Heart left ventricle (tissue), 16 donors: ENCODE measurements at regions not wholly inside any gene's neighbourhood (a gene's known extent, or its start where the extent isn't known, plus 50 kb on each side); places are given as distances from the start of the nearest gene placed in this dataset.

ENCODE experiments used
- ATAC-seq, 4 donors: fragments of 200-7000 bp; cut with Tn5 transposase; one replicate each; pipeline ENCODE4 v1.9.1; 2020 to 2022; ENCODE audit warnings: moderate library complexity in 4 of 4, mild to moderate bottlenecking in 3 of 4, moderate number of reproducible peaks in 1 of 4
- DNase-seq, 5 donors: peaks; one replicate each; pipeline ENCODE4 v3.0.0-alpha.2; 2020
- H3K27ac ChIP-seq, 12 donors: fragments of 200-600 bp; sonication (generic) in 4 of 12; one replicate each; pipeline versions ENCODE4 v1.5.0 to v1.8.0; 2016 to 2022; ENCODE audit warnings: mild to moderate bottlenecking in 2 of 12
- H3K27me3 ChIP-seq, 9 donors: fragments of 200-600 bp; sonication (generic) in 2 of 9; one replicate each; pipeline versions ENCODE4 v1.5.1 to v1.8.0; 2016 to 2022; ENCODE audit warnings: mild to moderate bottlenecking in 3 of 9
- H3K36me3 ChIP-seq, 9 donors: fragments of 200-600 bp; sonication (generic) in 2 of 9; one replicate each; pipeline versions ENCODE4 v1.5.0 to v1.8.0; 2018 to 2022; ENCODE audit warnings: mild to moderate bottlenecking in 2 of 9
- H3K4me1 ChIP-seq, 12 donors: fragments of 200-600 bp; sonication (generic) in 4 of 12; one replicate each; pipeline versions ENCODE4 v1.5.0 to v1.8.0; 2016 to 2022; ENCODE audit warnings: mild to moderate bottlenecking in 3 of 12
- H3K4me3 ChIP-seq, 12 donors: fragments of 200-600 bp; sonication (generic) in 4 of 12; one replicate each; pipeline versions ENCODE4 v1.5.0 to v1.8.0; 2017 to 2022; ENCODE audit warnings: mild to moderate bottlenecking in 9 of 12, moderate library complexity in 4 of 12
- H3K9me3 ChIP-seq, 12 donors: fragments of 200-600 bp; sonication (generic) in 4 of 12; one replicate each; pipeline versions ENCODE4 v1.5.0 to v1.8.0; 2016 to 2022; ENCODE audit warnings: mild to moderate bottlenecking in 1 of 12
- CTCF ChIP-seq, 12 donors: fragments of 200-600 bp; sonication (generic) in 4 of 12; IDR thresholded peaks; one replicate each; pipeline versions ENCODE4 v1.5.0 to v1.8.0; 2018 to 2022; ENCODE audit warnings: antibody characterized with exemption in 12 of 12, mild to moderate bottlenecking in 5 of 12
- POLR2A ChIP-seq, 2 donors: fragments of 450-650 bp; IDR thresholded peaks; one replicate each; pipeline ENCODE4 v1.6.1; 2017; ENCODE audit warnings: antibody characterized with exemption in 2 of 2, mild to moderate bottlenecking in 2 of 2, moderate library complexity in 2 of 2
- WGBS, 4 donors: extraction: QIAGEN DNeasy Blood & Tissue Kit in 2 of 4; methylation state at CpG; one replicate each; pipeline versions ENCODE4 v1.1.5 to v1.1.7; 2013 to 2018; 5-methylcytosine and 5-hydroxymethylcytosine counted together
- intact Hi-C, 10 donors: fragments of 100-400 bp; cut with DNase I; formaldehyde crosslinking; loops; one replicate each; pipeline versions ENCODE4 v1.11.1 to v1.14.2; 2022
- donor health status: ischemic (EF 13 %, LVEDD 7.1; RV severe dilation, severe dysfunction).
- donor health status: healthy with polysubstance abuse.
- donor health status: DM: no; HTN: yes; CAD: no.
- donor health status: DM: no; HTN: no; CAD: no.
- donor health status: ischemic (EF 25% LVEDD 6.9; RV normal size, moderate dysfunction).
- donor health status: ischemic (EF 25% LVEDD 5.7; RV mildly dilated, moderate dysfunction).
- donor health status: healthy.
- donor health status: DM: yes; HTN: yes; CAD: no.
- donor health status: ischemic (EF 35%, LVEDD 5.7; RV mildly dilated, moderate dysfunction).
- donor health status: nonischemic (EF 11% LVEDD 7.7; RV severe dilation, severe dysfunction).
- donor health status: DM: yes; HTN: yes; CAD: no.
- donor health status: PGD.
- donor health status: ischemic (EF 29% LVEDD 5.4; RV normal size, mild dysfunction).
- donor health status: nonischemic (EF 23%, LVEDD 6.1; RV moderate dilation, normal function).

GRCh38 chr1:55718758-55719671, 503.9 kb upstream of the USP24 start:
- WGBS, 4 donors, result 59 to 70% (median 62%) methylated on average over 7 of the region's 7 CpGs

GRCh38 chr1:55717111-55717510, 501.9 kb upstream of the USP24 start:
- Histone ChIP-seq H3K4me3 (no peak overlapping the region), H3K27me3 (no peaks in the 10 kb centered on the region), H3K36me3 (no peaks in the 10 kb centered on the region), H3K27ac (no peak overlapping the region), H3K4me1 (peaks cover 0 to 33% (median 10%) of the 10 kb centered on the region in 12 donors), H3K9me3 (no peaks in the 10 kb centered on the region)
- no peak for TF ChIP-seq CTCF (IDR thresholded peaks at IDR 0.05)
- no peak for TF ChIP-seq POLR2A (IDR thresholded peaks at IDR 0.05)
- 92 to 96% (median 94%) methylated on average over 3 of the region's 3 CpGs for WGBS, 4 donors
- DNase-seq (no peak), ATAC-seq (no peak)
- intact Hi-C loops, result no loop called here

More at GRCh38 chr1:55718758-55719671, 503.9 kb upstream of the USP24 start:
- H3K4me1 ChIP-seq, result peaks cover 0 to 33% (median 10%) of the 10 kb centered on the region in 12 donors
- TF ChIP-seq CTCF (IDR thresholded peaks at IDR 0.05) (no peak), POLR2A (IDR thresholded peaks at IDR 0.05) (no peak)
- intact Hi-C loops, result no loop called here
- H3K36me3 ChIP-seq, result no peaks in the 10 kb centered on the region
- DNase-seq (peak in 2 of 5 donors; percentile 44 to 53), ATAC-seq (peak in 3 of 4 donors; percentile 58 to 93 (median 88))
- H3K4me3 ChIP-seq, result no peak overlapping the region
- no peaks in the 10 kb centered on the region for H3K9me3 ChIP-seq
- H3K27ac ChIP-seq, result peak overlapping the region in 8 of 12 donors; percentile 9 to 73 (median 39)
- no peaks in the 10 kb centered on the region for H3K27me3 ChIP-seq

GRCh38 chr1:55716610-55717009, 501.4 kb upstream of the USP24 start:
- ATAC-seq, result no peak
- TF ChIP-seq POLR2A (IDR thresholded peaks at IDR 0.05), result no peak
- no peak for TF ChIP-seq CTCF (IDR thresholded peaks at IDR 0.05)
- no peak for DNase-seq
- Histone ChIP-seq H3K4me3 (no peak overlapping the region), H3K27me3 (no peaks in the 10 kb centered on the region), H3K27ac (no peak overlapping the region), H3K9me3 (no peaks in the 10 kb centered on the region), H3K4me1 (peaks cover 0 to 33% (median 10%) of the 10 kb centered on the region in 12 donors), H3K36me3 (no peaks in the 10 kb centered on the region)
- WGBS, 4 donors, result 86 to 97% (median 91%) methylated on average over 1 of the region's 1 CpG
- intact Hi-C loops, result no loop called here

- no peaks in the 10 kb centered on the region for H3K36me3 ChIP-seq
- 53 to 65% (median 54%) methylated on average over 2 of the region's 2 CpGs for WGBS, 4 donors
- intact Hi-C loops, result no loop called here
These were observed 501.0 kb upstream of the USP24 start for GRCh38 chr1:55716151-55716550.

More at GRCh38 chr1:55716151-55716550, 501.0 kb upstream of the USP24 start:
- DNase-seq (no peak), ATAC-seq (no peak)
- Histone ChIP-seq H3K4me1 (peaks cover 0 to 33% (median 10%) of the 10 kb centered on the region in 12 donors), H3K27me3 (no peaks in the 10 kb centered on the region), H3K9me3 (no peaks in the 10 kb centered on the region), H3K27ac (no peak overlapping the region), H3K4me3 (no peak overlapping the region)
- TF ChIP-seq POLR2A (IDR thresholded peaks at IDR 0.05), result no peak
- no peak for TF ChIP-seq CTCF (IDR thresholded peaks at IDR 0.05)
